Muscle layer of colon (tissue), 2 donors: ENCODE measurements at regions not wholly inside any gene's neighbourhood (a gene's known extent, or its start where the extent isn't known, plus 50 kb on each side); places are given as distances from the start of the nearest gene placed in this dataset.

Experiments
- H3K27ac ChIP-seq: one replicate; pipeline ENCODE4 v1.7.0; 2013; ENCODE audit warnings: low read depth, mild to moderate bottlenecking, low read length, moderate library complexity
- H3K27me3 ChIP-seq, 2 donors: one replicate each; pipeline ENCODE4 v1.7.0; 2013; ENCODE audit warnings: low read length in 2 of 2, mild to moderate bottlenecking in 2 of 2; ENCODE audit not compliant: insufficient read depth in 2 of 2, control insufficient read depth in 1 of 2
- H3K36me3 ChIP-seq: one replicate; pipeline ENCODE4 v1.7.0; 2013; ENCODE audit warnings: mild to moderate bottlenecking, low read length; ENCODE audit not compliant: insufficient read depth
- H3K4me1 ChIP-seq: one replicate; pipeline ENCODE4 v1.7.0; 2013; ENCODE audit warnings: mild to moderate bottlenecking, low read length; ENCODE audit not compliant: insufficient read depth
- H3K4me3 ChIP-seq, 2 donors: one replicate each; pipeline ENCODE4 v1.7.0; 2013; ENCODE audit warnings: low read length in 2 of 2, low read depth in 1 of 2, mild to moderate bottlenecking in 1 of 2, moderate library complexity in 1 of 2
- H3K9ac ChIP-seq: one replicate; pipeline ENCODE4 v1.7.0; 2013; ENCODE audit warnings: low read length
- H3K9me3 ChIP-seq: one replicate; pipeline ENCODE4 v1.7.0; 2013; ENCODE audit warnings: mild to moderate bottlenecking, low read length
- donor health status: abdominal sarcoma.
- donor health status: Adenocarcinoma of cecum.

DNA sequence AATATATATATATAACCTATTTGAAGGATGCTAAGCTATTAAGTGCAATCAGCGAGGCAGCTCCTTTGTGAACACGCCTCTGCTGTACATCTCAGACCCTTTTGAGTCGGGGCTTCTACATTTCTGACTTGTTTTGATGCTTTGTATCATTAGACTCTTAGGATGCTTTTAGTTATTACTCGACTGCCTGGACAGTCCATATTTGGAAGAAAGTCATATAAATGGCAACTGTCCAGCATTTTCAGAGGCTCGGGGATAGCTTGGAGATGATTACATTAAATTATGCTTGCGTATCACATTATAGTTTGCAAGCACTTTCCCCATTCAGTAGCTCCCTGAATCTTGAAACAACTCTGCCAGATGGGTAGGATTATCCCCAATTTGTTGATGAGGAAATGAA is 257.9 kb downstream of the PTEN start:
- no peak overlapping the region for H3K9ac ChIP-seq
- H3K4me3 ChIP-seq = no peak overlapping the region
- H3K4me1 ChIP-seq = no peaks in the 10 kb centered on the region
- H3K36me3 ChIP-seq = no peaks in the 10 kb centered on the region
- H3K27me3 ChIP-seq = no peaks in the 10 kb centered on the region
- no peaks in the 10 kb centered on the region for H3K9me3 ChIP-seq
- H3K27ac ChIP-seq = no peak overlapping the region

DNA sequence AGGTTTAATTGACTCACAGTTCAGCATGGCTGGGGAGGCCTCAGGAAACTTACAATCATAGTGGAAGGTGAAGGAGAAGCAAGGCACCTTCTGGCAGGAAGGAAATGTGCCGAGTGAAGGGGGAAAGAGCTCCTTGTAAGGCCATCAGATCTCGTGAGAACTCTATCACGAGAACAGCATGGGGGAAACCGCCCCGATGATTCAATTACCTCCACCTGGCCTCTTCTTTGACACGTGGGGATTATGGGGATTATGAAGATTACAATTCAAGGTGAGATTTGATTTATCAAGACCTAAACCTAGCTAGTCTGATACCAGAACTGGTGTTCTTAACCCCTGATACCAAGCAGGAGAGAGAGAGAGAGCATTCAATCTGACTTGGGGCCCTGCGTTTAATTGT is 258.7 kb downstream of the PTEN start:
- Histone ChIP-seq H3K9me3 (no peaks in the 10 kb centered on the region), H3K36me3 (no peaks in the 10 kb centered on the region)

DNA sequence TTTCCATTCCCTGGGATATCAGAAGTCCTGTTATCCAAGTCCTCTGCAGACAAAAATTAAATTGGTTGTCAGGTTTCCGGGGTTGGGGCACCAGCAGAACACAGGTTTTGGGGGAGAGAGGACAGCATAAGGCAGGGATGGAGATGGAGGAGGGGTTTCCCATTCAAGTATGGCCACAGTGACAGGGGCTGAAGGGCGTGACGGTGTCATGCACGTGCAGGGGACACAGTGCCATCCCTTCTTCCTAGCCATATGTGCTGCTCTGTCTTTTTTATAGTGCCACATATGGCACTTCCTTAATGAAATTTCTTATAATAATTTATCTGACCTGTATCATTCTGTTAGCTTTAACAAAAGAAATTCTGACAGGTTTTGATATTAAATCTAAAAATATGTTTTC is 259.2 kb downstream of the PTEN start:
- Histone ChIP-seq H3K27ac (no peak overlapping the region), H3K9me3 (no peaks in the 10 kb centered on the region), H3K4me1 (no peaks in the 10 kb centered on the region), H3K36me3 (no peaks in the 10 kb centered on the region), H3K9ac (no peak overlapping the region), H3K4me3 (no peak overlapping the region), H3K27me3 (no peaks in the 10 kb centered on the region)

More for the DNA sequence above, 258.7 kb downstream of the PTEN start:
- H3K4me1 ChIP-seq = no peaks in the 10 kb centered on the region
- H3K4me3 ChIP-seq = no peak overlapping the region
- H3K9ac ChIP-seq = no peak overlapping the region
- no peak overlapping the region for H3K27ac ChIP-seq
- no peaks in the 10 kb centered on the region for H3K27me3 ChIP-seq

DNA sequence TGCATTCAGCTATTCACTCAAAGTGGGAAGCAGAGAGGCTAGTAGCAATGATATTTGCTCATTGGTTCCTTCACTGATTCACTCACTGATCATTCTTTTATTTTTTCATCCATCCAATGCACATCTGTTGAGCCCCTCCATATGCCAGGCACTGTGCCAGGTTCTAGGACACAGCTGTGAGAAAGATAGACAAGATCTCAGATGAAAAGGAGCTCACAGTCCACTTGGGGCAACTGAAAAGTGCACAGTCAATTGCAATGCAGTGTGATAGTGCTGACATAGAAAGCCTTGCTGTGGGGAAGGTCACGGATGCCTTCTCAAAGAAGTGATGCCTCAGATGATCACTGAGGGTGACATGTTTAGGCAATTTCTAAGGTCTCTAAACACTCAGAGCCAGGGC is 262.3 kb downstream of the PTEN start:
- Histone ChIP-seq H3K27ac (no peak overlapping the region), H3K4me1 (no peaks in the 10 kb centered on the region), H3K36me3 (no peaks in the 10 kb centered on the region), H3K27me3 (no peaks in the 10 kb centered on the region), H3K9ac (no peak overlapping the region), H3K9me3 (no peaks in the 10 kb centered on the region), H3K4me3 (no peak overlapping the region)

DNA sequence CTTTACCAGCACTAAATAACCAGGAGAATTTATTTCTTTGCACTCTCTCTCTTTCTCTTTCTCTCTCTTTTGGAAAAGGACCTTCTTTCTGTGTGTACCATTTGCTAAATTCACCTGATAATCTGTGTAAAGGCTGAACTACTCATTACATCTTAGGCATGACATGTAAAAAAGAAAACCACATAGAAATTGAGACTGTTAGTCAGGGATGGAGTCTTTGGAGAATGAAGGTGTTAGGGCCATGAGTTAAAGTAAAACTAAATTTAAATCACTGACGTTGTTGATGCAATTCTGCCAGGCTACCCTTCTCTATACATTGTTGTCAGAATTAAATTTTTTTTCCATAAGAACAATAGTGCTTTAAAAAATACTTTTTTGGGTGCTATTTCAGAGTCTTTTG is 263.3 kb downstream of the PTEN start:
- Histone ChIP-seq H3K27ac (no peak overlapping the region), H3K27me3 (no peaks in the 10 kb centered on the region), H3K9me3 (no peaks in the 10 kb centered on the region), H3K4me3 (no peak overlapping the region), H3K36me3 (no peaks in the 10 kb centered on the region), H3K4me1 (peaks cover 7% of the 10 kb centered on the region), H3K9ac (no peak overlapping the region)

DNA sequence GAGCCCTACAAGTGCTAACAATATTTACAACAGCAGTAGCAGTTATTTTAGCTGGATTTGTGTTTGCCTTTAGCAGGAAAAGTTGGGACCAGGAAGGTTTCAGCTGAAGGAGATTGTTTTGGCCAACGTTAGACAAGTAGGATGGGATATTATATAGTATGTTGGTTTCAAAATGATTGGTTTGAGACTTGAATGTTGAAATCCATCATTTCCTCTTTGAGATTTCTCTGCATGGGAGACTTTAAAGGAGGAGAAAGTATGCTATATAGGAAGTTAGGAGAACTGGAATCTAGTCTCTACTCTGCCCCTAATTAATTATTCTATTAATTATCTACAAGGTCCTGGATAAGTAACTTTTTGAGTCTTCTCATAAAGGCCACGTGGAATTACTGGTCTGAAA is 263.8 kb downstream of the PTEN start:
- H3K9ac ChIP-seq = no peak overlapping the region
- no peaks in the 10 kb centered on the region for H3K36me3 ChIP-seq
- no peak overlapping the region for H3K27ac ChIP-seq
- no peaks in the 10 kb centered on the region for H3K9me3 ChIP-seq
- H3K4me1 ChIP-seq = peaks cover 12% of the 10 kb centered on the region
- H3K27me3 ChIP-seq = no peaks in the 10 kb centered on the region
- H3K4me3 ChIP-seq = no peak overlapping the region

DNA sequence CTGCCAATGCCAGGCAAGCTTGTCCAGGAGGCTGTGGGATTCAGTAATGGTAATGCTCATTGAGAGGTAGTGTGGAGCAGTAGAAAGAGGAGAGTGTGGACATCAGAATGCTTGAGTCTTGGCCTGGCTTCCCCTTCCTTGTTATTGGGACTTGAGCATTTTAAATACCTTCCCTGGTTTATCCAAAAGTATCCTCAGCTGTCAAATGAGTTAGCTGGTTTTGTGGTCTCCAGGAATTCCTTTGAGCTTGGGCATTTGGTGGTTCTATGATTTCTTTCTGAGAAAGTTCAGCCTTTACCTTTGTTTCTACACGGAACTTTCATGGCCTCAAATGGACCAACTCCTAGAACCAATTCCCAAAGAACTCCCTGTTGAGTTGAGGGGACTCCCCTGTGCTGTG is 264.3 kb downstream of the PTEN start:
- Histone ChIP-seq H3K4me3 (no peak overlapping the region), H3K9me3 (no peaks in the 10 kb centered on the region), H3K9ac (no peak overlapping the region), H3K27me3 (no peaks in the 10 kb centered on the region), H3K4me1 (peaks cover 12% of the 10 kb centered on the region), H3K36me3 (no peaks in the 10 kb centered on the region), H3K27ac (no peak overlapping the region)

DNA sequence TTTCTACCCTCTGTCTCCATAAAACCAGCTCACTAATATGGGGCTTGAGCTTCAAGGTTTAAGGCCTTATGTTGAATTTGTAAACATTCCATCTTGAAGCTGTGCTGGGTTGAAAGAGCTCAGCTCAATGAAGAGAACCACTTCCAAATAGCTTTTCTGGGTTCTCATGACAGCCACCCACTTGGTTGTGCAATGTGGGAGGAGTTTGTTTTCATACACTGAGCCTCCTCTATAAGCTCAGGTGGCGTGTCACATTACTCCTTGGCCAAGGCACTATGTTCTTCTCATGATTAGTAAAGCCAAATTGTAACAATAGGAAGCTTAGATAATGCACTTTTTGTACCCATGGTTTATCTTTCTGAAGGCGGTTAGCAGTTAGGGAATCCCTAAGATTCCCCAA is 265.6 kb downstream of the PTEN start:
- H3K9me3 ChIP-seq = no peaks in the 10 kb centered on the region
- no peak overlapping the region for H3K27ac ChIP-seq
- H3K9ac ChIP-seq = no peak overlapping the region
- H3K27me3 ChIP-seq = no peaks in the 10 kb centered on the region
- H3K36me3 ChIP-seq = no peaks in the 10 kb centered on the region
- peaks cover 12% of the 10 kb centered on the region for H3K4me1 ChIP-seq
- no peak overlapping the region for H3K4me3 ChIP-seq

DNA sequence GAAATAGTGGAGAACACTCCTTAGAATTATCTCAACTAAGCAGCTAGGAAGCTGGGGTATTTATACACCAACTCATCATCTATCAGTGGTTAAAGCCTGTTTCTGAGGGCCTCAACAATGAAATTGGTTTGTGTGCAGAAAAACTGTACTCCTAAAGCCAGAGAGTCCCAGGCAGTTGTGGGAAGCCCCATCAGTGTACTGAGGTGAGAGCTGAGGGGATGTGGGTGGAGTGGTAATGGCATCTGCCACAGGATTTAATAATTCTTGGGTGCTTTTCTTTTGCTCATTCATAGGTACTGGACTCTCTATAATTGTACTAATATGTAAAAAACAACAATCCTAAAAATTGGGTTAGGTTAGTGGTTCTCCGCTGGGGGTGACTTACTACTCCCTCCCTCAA is 267.5 kb downstream of the PTEN start:
- Histone ChIP-seq H3K4me3 (no peak overlapping the region), H3K27me3 (no peaks in the 10 kb centered on the region), H3K27ac (no peak overlapping the region), H3K9me3 (no peaks in the 10 kb centered on the region), H3K9ac (no peak overlapping the region), H3K36me3 (no peaks in the 10 kb centered on the region), H3K4me1 (peaks cover 12% of the 10 kb centered on the region)

DNA sequence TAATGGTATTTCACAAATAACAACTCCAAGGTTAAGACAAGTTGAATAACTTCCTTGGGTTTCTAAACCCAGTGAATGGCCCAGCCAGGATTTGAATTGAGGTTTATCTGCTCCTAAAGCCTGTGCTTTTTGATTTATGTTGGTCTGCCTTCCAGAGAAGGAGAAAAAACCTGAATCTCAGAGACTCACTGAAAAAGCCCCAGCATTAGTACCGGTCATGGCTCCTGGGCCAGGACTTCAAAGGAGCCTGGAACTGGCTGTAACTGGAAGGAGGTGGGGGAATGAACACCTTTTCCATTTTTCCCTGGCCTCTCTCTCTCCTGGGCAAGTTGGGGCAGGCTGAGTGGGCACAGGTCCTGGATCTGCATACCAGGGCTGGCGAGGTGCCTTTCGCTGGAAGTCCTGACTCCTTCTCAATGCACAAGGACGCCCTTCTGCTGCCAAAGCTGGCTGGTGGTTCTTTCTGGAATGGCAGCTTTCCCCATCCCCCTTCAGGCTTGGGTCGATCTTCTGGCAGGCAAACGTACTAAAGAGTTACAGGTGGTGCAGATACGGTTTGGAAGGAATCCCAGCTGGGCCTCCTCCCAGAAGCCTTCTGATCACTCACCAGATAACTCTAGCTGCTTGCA is 268.2 kb downstream of the PTEN start:
- H3K9me3 ChIP-seq = no peaks in the 10 kb centered on the region
- peaks cover 12% of the 10 kb centered on the region for H3K4me1 ChIP-seq
- H3K27me3 ChIP-seq = no peaks in the 10 kb centered on the region
- H3K9ac ChIP-seq = no peak overlapping the region
- H3K27ac ChIP-seq = no peak overlapping the region
- no peak overlapping the region for H3K4me3 ChIP-seq
- no peaks in the 10 kb centered on the region for H3K36me3 ChIP-seq

DNA sequence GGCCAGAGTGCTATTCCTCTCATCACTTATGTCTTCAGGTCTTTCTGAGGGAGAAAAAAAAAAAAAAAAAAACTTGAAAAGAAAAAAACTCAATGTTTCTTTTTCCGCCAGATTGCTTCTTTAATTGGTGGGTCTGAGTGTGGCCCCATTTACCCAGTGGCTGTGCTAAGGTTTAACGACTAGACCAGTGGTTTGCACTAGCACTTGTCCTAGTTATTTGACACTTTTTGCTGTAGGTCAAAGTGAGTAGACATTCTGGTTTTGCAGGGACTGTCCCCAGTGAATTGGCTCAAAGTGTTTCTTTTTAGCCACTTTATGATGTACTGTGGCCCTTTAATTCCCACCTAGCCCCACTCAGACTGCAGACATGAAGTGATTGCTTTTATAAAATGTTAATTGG is 273.3 kb downstream of the PTEN start:
- Histone ChIP-seq H3K4me3 (no peak overlapping the region), H3K9ac (no peak overlapping the region), H3K27ac (no peak overlapping the region), H3K36me3 (no peaks in the 10 kb centered on the region), H3K4me1 (peaks cover 6% of the 10 kb centered on the region), H3K27me3 (no peaks in the 10 kb centered on the region), H3K9me3 (no peaks in the 10 kb centered on the region)

DNA sequence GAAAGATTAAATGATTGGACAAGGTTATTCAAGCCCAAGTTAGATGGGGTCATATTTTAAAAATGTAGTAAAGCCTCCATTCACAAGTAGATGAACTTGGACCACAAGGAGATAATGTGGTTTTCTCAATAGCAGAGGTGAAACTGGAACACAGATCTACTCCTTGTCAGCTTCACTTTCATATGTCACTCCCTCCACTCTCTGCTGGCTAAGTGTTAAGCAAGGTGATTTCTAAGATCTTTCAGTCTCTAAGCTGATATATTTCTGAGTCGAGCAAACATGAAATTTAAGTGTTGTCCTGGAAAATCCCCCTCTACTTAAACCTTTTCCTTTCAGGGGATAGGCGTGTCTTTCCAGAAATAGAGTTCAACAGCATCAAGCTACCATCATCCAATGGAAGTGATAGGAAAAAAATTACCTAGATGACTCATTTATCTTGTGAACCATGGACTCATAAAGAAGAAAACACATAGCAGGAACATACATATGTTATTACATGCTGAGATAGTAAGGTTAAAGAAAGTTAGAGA is 275.0 kb downstream of the PTEN start:
- H3K27ac ChIP-seq = no peak overlapping the region
- H3K4me3 ChIP-seq = no peak overlapping the region
- H3K36me3 ChIP-seq = no peaks in the 10 kb centered on the region
- no peaks in the 10 kb centered on the region for H3K9me3 ChIP-seq
- H3K9ac ChIP-seq = no peak overlapping the region
- H3K27me3 ChIP-seq = no peaks in the 10 kb centered on the region
- no peaks in the 10 kb centered on the region for H3K4me1 ChIP-seq
